Kidney (tissue), 13 donors: ENCODE measurements at regions not wholly inside any gene's neighbourhood (a gene's known extent, or its start where the extent isn't known, plus 50 kb on each side); places are given as distances from the start of the nearest gene placed in this dataset.
A peak's percentile ranks its signal among the peaks of the same experiment; 100 is the strongest.

ENCODE experiments used
- DNase-seq, 5 donors: peaks; one replicate each; pipeline ENCODE4 v3.0.0-alpha.2; 2013 to 2020
- FAIRE-seq: peaks from 2 replicates; lab custom pipeline; 2012; peaks lifted over from hg19 to GRCh38; lab: Jason Lieb, UNC
- H3K27ac ChIP-seq, 2 donors: one replicate each; pipeline ENCODE4 v1.7.0; 2013; ENCODE audit warnings: low read depth in 2 of 2, low read length in 2 of 2, inconsistent platforms in 1 of 2
- H3K27me3 ChIP-seq: one replicate; pipeline ENCODE4 v1.7.1; 2013; ENCODE audit warnings: low read length, inconsistent platforms; ENCODE audit not compliant: control insufficient read depth, insufficient read depth
- H3K36me3 ChIP-seq, 3 donors: one replicate each; pipeline versions ENCODE4 v1.7.0 to v1.7.1; 2013; ENCODE audit warnings: low read length in 3 of 3, control low read depth in 1 of 3, inconsistent platforms in 1 of 3; ENCODE audit not compliant: insufficient read depth in 3 of 3, control insufficient read depth in 2 of 3
- H3K4me1 ChIP-seq, 3 donors: one replicate each; pipeline versions ENCODE4 v1.7.0 to v1.7.1; 2013; ENCODE audit warnings: low read length in 3 of 3, inconsistent platforms in 1 of 3, low read depth in 1 of 3; ENCODE audit not compliant: control insufficient read depth in 2 of 3, insufficient read depth in 2 of 3
- H3K4me3 ChIP-seq, 3 donors: one replicate each; pipeline versions ENCODE4 v1.7.0 to v1.8.1; 2013; ENCODE audit warnings: low read length in 3 of 3, control low read depth in 1 of 3, inconsistent platforms in 1 of 3
- H3K9ac ChIP-seq, 3 donors: one replicate each; pipeline versions ENCODE4 v1.7.0 to v1.7.1; 2013; ENCODE audit warnings: low read length in 3 of 3, control low read depth in 1 of 3, inconsistent platforms in 1 of 3
- H3K9me3 ChIP-seq, 3 donors: one replicate each; pipeline versions ENCODE4 v1.7.0 to v1.7.1; 2013; ENCODE audit warnings: low read length in 3 of 3, control low read depth in 1 of 3, inconsistent platforms in 1 of 3; ENCODE audit not compliant: control insufficient read depth in 2 of 3, insufficient read depth in 1 of 3
- CTCF ChIP-seq: IDR thresholded peaks from 3 replicates; pipeline ENCODE4 v1.5.1; 2012; ENCODE audit warnings: mild to moderate bottlenecking, moderate library complexity, borderline replicate concordance; ENCODE audit not compliant: insufficient read depth; ENCODE audit errors: extremely low read depth
- intact Hi-C: fragments of 100-400 bp; cut with DNase I; formaldehyde crosslinking; loops from one replicate; pipeline ENCODE4 v1.11.1; 2022
- donor health status: control.
- donor health status: control.
- donor health status: control.
- donor health status: control.
- donor health status: control.
- donor health status: DM: yes; HTN: yes; CAD: no.
- donor health status: Normal renal cell carcinoma (clear cell type).

DNA sequence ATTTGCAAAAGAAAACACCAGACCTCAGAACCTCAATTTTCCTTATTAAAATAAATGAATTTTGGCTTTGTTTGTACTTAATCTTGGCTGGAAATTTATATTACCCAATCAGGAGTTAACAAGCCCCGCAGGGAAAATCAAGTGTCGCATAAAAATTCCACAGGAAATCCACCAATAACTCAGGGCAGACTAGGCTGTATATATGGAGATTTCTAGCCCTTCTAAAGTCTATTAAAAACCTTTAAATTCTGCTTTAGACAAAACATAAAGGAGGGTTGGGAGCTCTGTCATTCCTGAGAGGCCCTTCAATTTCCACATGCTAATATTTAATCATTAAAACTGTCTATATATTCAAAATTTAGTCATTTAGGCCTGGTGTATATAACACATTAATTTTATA, 434.7 kb downstream of the CDH11 start:
- H3K9ac ChIP-seq = no peak overlapping the region
- no peak for TF ChIP-seq CTCF
- H3K27me3 ChIP-seq = no peaks in the 10 kb centered on the region
- no peak overlapping the region for H3K4me3 ChIP-seq
- DNase-seq (peak in 1 of 5 donors; percentile 10), FAIRE-seq (no peak)
- H3K4me1 ChIP-seq = no peaks in the 10 kb centered on the region
- intact Hi-C loops = no loop called here
- no peaks in the 10 kb centered on the region for H3K36me3 ChIP-seq
- H3K27ac ChIP-seq = no peak overlapping the region
- H3K9me3 ChIP-seq = no peaks in the 10 kb centered on the region

- Histone ChIP-seq H3K4me3 (no peak overlapping the region), H3K27me3 (no peaks in the 10 kb centered on the region), H3K4me1 (no peaks in the 10 kb centered on the region), H3K9ac (no peak overlapping the region), H3K27ac (no peak overlapping the region), H3K9me3 (no peaks in the 10 kb centered on the region), H3K36me3 (no peaks in the 10 kb centered on the region)
- no peak for TF ChIP-seq CTCF
- FAIRE-seq (no peak), DNase-seq (no peak)
- intact Hi-C loops = no loop called here
Measured at GRCh38 chr16:64679976-64680690, 441.7 kb downstream of the CDH11 start.

- FAIRE-seq (no peak), DNase-seq (no peak)
- intact Hi-C loops = no loop called here
- H3K27me3 ChIP-seq = no peaks in the 10 kb centered on the region
- TF ChIP-seq CTCF = no peak
- H3K9me3 ChIP-seq = no peaks in the 10 kb centered on the region
- H3K4me3 ChIP-seq = no peak overlapping the region
- no peaks in the 10 kb centered on the region for H3K36me3 ChIP-seq
- no peaks in the 10 kb centered on the region for H3K4me1 ChIP-seq
- no peak overlapping the region for H3K27ac ChIP-seq
- H3K9ac ChIP-seq = no peak overlapping the region
Measured at GRCh38 chr16:64669573-64669972, 452.3 kb downstream of the CDH11 start.
